ENCODE measurements at regions not wholly inside any gene's neighbourhood (a gene's known extent, or its start where the extent isn't known, plus 50 kb on each side); places are given as distances from the start of the nearest gene placed in this dataset.

- intact Hi-C loops (cut with DNase I), result no loop called here
- H3K36me3 ChIP-seq, result no peaks in the 10 kb centered on the region
- no peak overlapping the region for H3K9ac ChIP-seq (ENCODE audit: low read depth in 2 of 2, low read length in 2 of 2)
- H3K4me1 ChIP-seq, result no peaks in the 10 kb centered on the region
- no peaks in the 10 kb centered on the region for H3K9me3 ChIP-seq
- no peak for TF ChIP-seq CTCF (IDR thresholded peaks at IDR 0.05)
- no peak for DNase-seq
- no peaks in the 10 kb centered on the region for H3K27me3 ChIP-seq
- no peak overlapping the region for H3K27ac ChIP-seq
- H3K4me3 ChIP-seq, result no peak overlapping the region
These were observed 66.7 kb upstream of the PGM2 start for GRCh38 chr4:37759833-37760232.

- Histone ChIP-seq H3K9ac (ENCODE audit: low read depth in 2 of 2, low read length in 2 of 2) (no peak overlapping the region), H3K27me3 (no peaks in the 10 kb centered on the region), H3K4me3 (no peak overlapping the region), H3K9me3 (no peaks in the 10 kb centered on the region), H3K4me1 (no peaks in the 10 kb centered on the region), H3K27ac (no peak overlapping the region), H3K36me3 (no peaks in the 10 kb centered on the region)
- intact Hi-C loops (cut with DNase I), result no loop called here
- no peak for TF ChIP-seq CTCF (IDR thresholded peaks at IDR 0.05)
- DNase-seq, result no peak
These were observed 68.3 kb upstream of the PGM2 start for GRCh38 chr4:37758226-37758625.

GRCh38 chr4:37757761-37758160, 68.7 kb upstream of the PGM2 start:
- H3K27me3 ChIP-seq, result no peaks in the 10 kb centered on the region
- no peak overlapping the region for H3K9ac ChIP-seq (ENCODE audit: low read depth in 2 of 2, low read length in 2 of 2)
- no peak for DNase-seq
- H3K4me1 ChIP-seq, result no peaks in the 10 kb centered on the region
- H3K4me3 ChIP-seq, result no peak overlapping the region
- no peak for TF ChIP-seq CTCF (IDR thresholded peaks at IDR 0.05)
- H3K9me3 ChIP-seq, result no peaks in the 10 kb centered on the region
- intact Hi-C loops (cut with DNase I), result no loop called here
- no peaks in the 10 kb centered on the region for H3K36me3 ChIP-seq
- no peak overlapping the region for H3K27ac ChIP-seq

- no peak for TF ChIP-seq CTCF (IDR thresholded peaks at IDR 0.05)
- no peaks in the 10 kb centered on the region for H3K36me3 ChIP-seq
- no peak overlapping the region for H3K9ac ChIP-seq (ENCODE audit: low read depth in 2 of 2, low read length in 2 of 2)
- intact Hi-C loops (cut with DNase I), result no loop called here
- no peaks in the 10 kb centered on the region for H3K27me3 ChIP-seq
- DNase-seq, result no peak
- H3K9me3 ChIP-seq, result no peaks in the 10 kb centered on the region
- H3K4me1 ChIP-seq, result no peaks in the 10 kb centered on the region
- H3K4me3 ChIP-seq, result no peak overlapping the region
- no peak overlapping the region for H3K27ac ChIP-seq
These were observed 69.4 kb upstream of the PGM2 start for GRCh38 chr4:37757121-37757520.

- intact Hi-C loops (cut with DNase I), result no loop called here
- Histone ChIP-seq H3K36me3 (no peaks in the 10 kb centered on the region), H3K4me3 (no peak overlapping the region), H3K4me1 (no peaks in the 10 kb centered on the region), H3K27ac (no peak overlapping the region), H3K9ac (ENCODE audit: low read depth in 2 of 2, low read length in 2 of 2) (no peak overlapping the region), H3K27me3 (no peaks in the 10 kb centered on the region), H3K9me3 (no peaks in the 10 kb centered on the region)
- no peak for DNase-seq
- TF ChIP-seq CTCF (IDR thresholded peaks at IDR 0.05), result no peak
These were observed 68.4 kb upstream of the RELL1 start for GRCh38 chr4:37754410-37755185.

Data from colonic mucosa (tissue), 4 donors.